ENCODE measurements at regions not wholly inside any gene's neighbourhood (a gene's known extent, or its start where the extent isn't known, plus 50 kb on each side); places are given as distances from the start of the nearest gene placed in this dataset.
"Not testable (repeated sequence)": the region's sequence is repeated elsewhere in the genome, so short reads cannot be mapped to it uniquely, and the experiment has no call there.

DNA sequence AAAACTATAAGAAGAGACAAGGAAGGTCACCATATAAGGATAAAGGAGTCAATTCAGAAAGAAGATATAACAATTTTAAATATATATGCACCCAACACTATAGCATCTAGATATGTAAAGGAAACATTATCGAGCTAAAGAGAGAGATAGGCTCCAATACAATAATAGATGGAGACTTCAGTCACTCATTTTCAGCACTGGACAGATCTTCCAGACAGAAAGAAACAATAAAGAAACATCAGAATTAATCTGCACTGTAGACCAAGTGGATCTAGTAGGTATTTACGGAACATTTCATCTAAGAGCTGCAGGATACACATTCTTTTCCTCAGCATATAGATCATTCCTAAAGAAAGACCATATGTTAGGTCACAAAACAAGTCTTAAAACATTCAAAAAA is 463.5 kb downstream of the KCTD16 start:
- no peak overlapping the region for H3K4me3 ChIP-seq (ENCODE audit: low read length)
- no peaks in the 10 kb centered on the region for H3K36me3 ChIP-seq (replicated peaks; ENCODE audit: low read depth, low read length)
- H3K9me3 ChIP-seq (ENCODE audit: insufficient read depth, low read length), result no peaks in the 10 kb centered on the region
- H3K4me2 ChIP-seq (ENCODE audit: low read length), result no peak overlapping the region
- no peak overlapping the region for H3K9ac ChIP-seq (ENCODE audit: low read length)
- H3K27ac ChIP-seq (ENCODE audit: low read length), result no peak overlapping the region
- H3K4me1 ChIP-seq (ENCODE audit: low read length), result no peaks in the 10 kb centered on the region
- H2AFZ ChIP-seq (ENCODE audit: low read depth, low read length), result no peak overlapping the region
- H4K20me1 ChIP-seq (ENCODE audit: insufficient read depth, low read length), result no peaks in the 10 kb centered on the region
- H3K79me2 ChIP-seq (ENCODE audit: low read length), result no peaks in the 10 kb centered on the region
- TF ChIP-seq, protein P1, sequence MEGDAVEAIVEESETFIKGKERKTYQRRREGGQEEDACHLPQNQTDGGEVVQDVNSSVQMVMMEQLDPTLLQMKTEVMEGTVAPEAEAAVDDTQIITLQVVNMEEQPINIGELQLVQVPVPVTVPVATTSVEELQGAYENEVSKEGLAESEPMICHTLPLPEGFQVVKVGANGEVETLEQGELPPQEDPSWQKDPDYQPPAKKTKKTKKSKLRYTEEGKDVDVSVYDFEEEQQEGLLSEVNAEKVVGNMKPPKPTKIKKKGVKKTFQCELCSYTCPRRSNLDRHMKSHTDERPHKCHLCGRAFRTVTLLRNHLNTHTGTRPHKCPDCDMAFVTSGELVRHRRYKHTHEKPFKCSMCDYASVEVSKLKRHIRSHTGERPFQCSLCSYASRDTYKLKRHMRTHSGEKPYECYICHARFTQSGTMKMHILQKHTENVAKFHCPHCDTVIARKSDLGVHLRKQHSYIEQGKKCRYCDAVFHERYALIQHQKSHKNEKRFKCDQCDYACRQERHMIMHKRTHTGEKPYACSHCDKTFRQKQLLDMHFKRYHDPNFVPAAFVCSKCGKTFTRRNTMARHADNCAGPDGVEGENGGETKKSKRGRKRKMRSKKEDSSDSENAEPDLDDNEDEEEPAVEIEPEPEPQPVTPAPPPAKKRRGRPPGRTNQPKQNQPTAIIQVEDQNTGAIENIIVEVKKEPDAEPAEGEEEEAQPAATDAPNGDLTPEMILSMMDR (IDR thresholded peaks at IDR 0.05; ENCODE audit: low read depth, low read length), result no peak
- no peak for TF ChIP-seq EZH2phosphoT487 (IDR thresholded peaks at IDR 0.05; ENCODE audit: low read depth)
- H3K27me3 ChIP-seq (ENCODE audit: low read depth, low read length), result no peaks in the 10 kb centered on the region

DNA sequence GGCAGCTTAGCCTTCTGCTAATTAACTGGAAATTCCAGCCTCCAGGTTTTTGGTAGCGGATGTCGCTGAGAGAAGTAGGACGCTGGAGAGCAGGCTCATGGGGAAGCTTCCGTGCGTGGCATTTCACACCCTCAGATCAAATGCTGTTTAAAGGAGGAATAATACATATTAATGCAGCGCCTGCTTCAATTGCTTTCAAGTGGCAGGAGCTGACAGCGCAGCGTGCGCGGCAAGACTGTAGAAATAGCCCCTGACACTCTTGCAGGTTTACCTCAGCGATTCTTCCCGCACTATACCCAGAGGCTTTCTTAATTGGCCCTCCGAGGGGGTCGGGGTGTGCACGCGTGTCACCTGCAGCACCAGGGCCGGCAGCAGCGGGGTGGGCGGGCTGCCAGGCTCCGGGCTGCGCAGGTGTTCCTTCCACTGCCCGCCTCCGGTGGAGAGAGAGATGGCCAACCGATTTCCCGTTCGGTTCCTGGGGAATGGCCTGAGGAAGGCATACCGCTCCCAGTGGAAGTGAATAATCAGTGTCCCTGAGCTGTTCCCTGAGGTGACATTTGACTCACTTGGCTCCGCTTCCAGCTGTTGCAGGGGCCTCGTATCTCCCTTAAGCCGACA is 427.9 kb downstream of the KCTD16 start:
- H3K27me3 ChIP-seq (ENCODE audit: low read depth, low read length), result no peaks in the 10 kb centered on the region
- no peak overlapping the region for H3K9ac ChIP-seq (ENCODE audit: low read length)
- H2AFZ ChIP-seq (ENCODE audit: low read depth, low read length), result no peak overlapping the region
- H3K36me3 ChIP-seq (replicated peaks; ENCODE audit: low read depth, low read length), result no peaks in the 10 kb centered on the region
- TF ChIP-seq EZH2phosphoT487 (IDR thresholded peaks at IDR 0.05; ENCODE audit: low read depth), result no peak
- TF ChIP-seq, protein P1 (IDR thresholded peaks at IDR 0.05; ENCODE audit: low read depth, low read length), result no peak
- H3K27ac ChIP-seq (ENCODE audit: low read length), result no peak overlapping the region
- no peaks in the 10 kb centered on the region for H3K9me3 ChIP-seq (ENCODE audit: insufficient read depth, low read length)
- no peaks in the 10 kb centered on the region for H3K79me2 ChIP-seq (ENCODE audit: low read length)
- H3K4me2 ChIP-seq (ENCODE audit: low read length), result no peak overlapping the region
- no peaks in the 10 kb centered on the region for H3K4me1 ChIP-seq (ENCODE audit: low read length)
- H4K20me1 ChIP-seq (ENCODE audit: insufficient read depth, low read length), result no peaks in the 10 kb centered on the region
- H3K4me3 ChIP-seq (ENCODE audit: low read length), result no peak overlapping the region

DNA sequence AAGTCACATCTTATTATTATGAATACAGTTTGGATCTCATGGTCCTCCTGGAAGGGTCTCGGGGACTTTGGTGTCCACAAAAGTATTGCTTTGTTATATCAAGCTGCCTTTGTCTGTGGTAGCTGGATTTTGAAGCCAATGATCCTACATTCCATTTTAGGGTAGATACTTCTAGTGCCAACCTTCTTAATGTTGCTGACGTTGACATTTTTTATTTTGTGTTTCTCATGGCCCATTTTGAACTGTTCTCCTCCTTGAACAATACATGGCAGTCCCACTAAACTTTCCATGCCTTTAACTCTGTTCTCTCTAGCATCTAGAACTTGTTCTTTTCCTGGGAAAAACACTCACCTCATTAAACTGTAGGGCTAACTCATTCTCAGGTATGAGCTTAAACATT is 425.8 kb downstream of the KCTD16 start:
- H3K9me3 ChIP-seq (ENCODE audit: insufficient read depth, low read length), result no peaks in the 10 kb centered on the region
- TF ChIP-seq, protein P1 (IDR thresholded peaks at IDR 0.05; ENCODE audit: low read depth, low read length), result no peak
- no peaks in the 10 kb centered on the region for H3K36me3 ChIP-seq (replicated peaks; ENCODE audit: low read depth, low read length)
- H3K4me3 ChIP-seq (ENCODE audit: low read length), result no peak overlapping the region
- no peaks in the 10 kb centered on the region for H3K4me1 ChIP-seq (ENCODE audit: low read length)
- no peaks in the 10 kb centered on the region for H4K20me1 ChIP-seq (ENCODE audit: insufficient read depth, low read length)
- H3K27ac ChIP-seq (ENCODE audit: low read length), result no peak overlapping the region
- no peaks in the 10 kb centered on the region for H3K79me2 ChIP-seq (ENCODE audit: low read length)
- no peak overlapping the region for H3K9ac ChIP-seq (ENCODE audit: low read length)
- H3K4me2 ChIP-seq (ENCODE audit: low read length), result no peak overlapping the region
- H3K27me3 ChIP-seq (ENCODE audit: low read depth, low read length), result no peaks in the 10 kb centered on the region
- H2AFZ ChIP-seq (ENCODE audit: low read depth, low read length), result no peak overlapping the region

DNA sequence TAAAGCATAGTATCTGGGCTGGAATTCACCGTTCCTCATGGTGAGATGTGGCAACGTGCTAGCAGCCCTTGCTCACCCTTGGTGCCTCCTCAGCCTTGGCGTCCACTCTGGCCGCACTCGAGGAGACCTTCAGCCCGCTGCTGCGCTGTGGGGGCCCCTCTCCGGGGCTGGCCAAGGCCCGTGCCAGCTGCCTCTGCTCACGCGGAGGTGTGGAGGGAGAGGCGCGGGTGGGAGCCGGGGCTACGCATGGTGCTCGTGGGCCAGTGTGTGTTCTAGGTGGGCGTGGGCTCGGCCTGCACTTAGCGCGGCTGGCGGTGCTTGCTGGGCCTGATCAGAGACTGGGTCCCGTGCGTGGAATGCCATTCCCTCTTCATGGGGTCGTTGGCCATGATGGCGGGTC is 424.2 kb downstream of the KCTD16 start:
- no peak for TF ChIP-seq EZH2phosphoT487 (IDR thresholded peaks at IDR 0.05; ENCODE audit: low read depth)
- TF ChIP-seq, protein P1 (IDR thresholded peaks at IDR 0.05; ENCODE audit: low read depth, low read length), result no peak
- no peaks in the 10 kb centered on the region for H3K27me3 ChIP-seq (ENCODE audit: low read depth, low read length)
- H3K4me3 ChIP-seq (ENCODE audit: low read length), result no peak overlapping the region
- no peaks in the 10 kb centered on the region for H3K79me2 ChIP-seq (ENCODE audit: low read length)
- H3K4me2 ChIP-seq (ENCODE audit: low read length), result no peak overlapping the region
- H3K9me3 ChIP-seq (ENCODE audit: insufficient read depth, low read length), result no peaks in the 10 kb centered on the region
- no peak overlapping the region for H3K27ac ChIP-seq (ENCODE audit: low read length)
- no peaks in the 10 kb centered on the region for H3K36me3 ChIP-seq (replicated peaks; ENCODE audit: low read depth, low read length)
- H4K20me1 ChIP-seq (ENCODE audit: insufficient read depth, low read length), result no peaks in the 10 kb centered on the region
- H2AFZ ChIP-seq (ENCODE audit: low read depth, low read length), result no peak overlapping the region
- no peaks in the 10 kb centered on the region for H3K4me1 ChIP-seq (ENCODE audit: low read length)
- H3K9ac ChIP-seq (ENCODE audit: low read length), result no peak overlapping the region

DNA sequence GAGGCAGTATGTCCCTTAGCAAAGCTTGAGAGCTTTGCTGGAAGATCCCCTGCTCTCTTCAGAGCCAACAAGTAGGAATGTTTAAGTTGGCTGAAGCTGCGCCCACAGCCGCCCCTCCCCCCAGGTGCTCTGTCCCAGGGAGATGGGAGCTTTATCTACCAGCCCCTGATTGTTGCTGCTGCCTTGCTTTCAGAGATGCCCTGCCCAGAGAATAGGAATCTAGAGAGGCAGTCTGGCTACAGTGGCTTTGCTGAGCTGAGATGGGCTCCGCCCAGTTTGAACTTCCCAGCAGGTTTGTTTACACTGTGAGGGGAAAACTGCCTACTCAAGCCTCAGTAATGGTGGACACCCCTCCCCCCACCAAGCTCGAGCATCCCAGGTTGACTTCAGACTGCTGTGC is 423.6 kb downstream of the KCTD16 start:
- H3K4me1 ChIP-seq (ENCODE audit: low read length); H3K27ac ChIP-seq (ENCODE audit: low read length); H3K27me3 ChIP-seq (ENCODE audit: low read depth, low read length); H4K20me1 ChIP-seq (ENCODE audit: insufficient read depth, low read length); H2AFZ ChIP-seq (ENCODE audit: low read depth, low read length); H3K36me3 ChIP-seq (replicated peaks; ENCODE audit: low read depth, low read length); H3K79me2 ChIP-seq (ENCODE audit: low read length); H3K4me2 ChIP-seq (ENCODE audit: low read length); H3K9ac ChIP-seq (ENCODE audit: low read length); H3K9me3 ChIP-seq (ENCODE audit: insufficient read depth, low read length); H3K4me3 ChIP-seq (ENCODE audit: low read length): not testable (repeated sequence)
